DND-41 (cell line): ENCODE measurements at regions not wholly inside any gene's neighbourhood (a gene's known extent, or its start where the extent isn't known, plus 50 kb on each side); places are given as distances from the start of the nearest gene placed in this dataset.

Source experiments
- ATAC-seq: fragments of 200-7000 bp; cut with Tn5 transposase; 3 replicates; pipeline ENCODE4 v1.9.1; 2021; ENCODE audit warnings: low read depth; ENCODE audit not compliant: insufficient read depth
- DNase-seq: peaks from one replicate; pipeline ENCODE4 v3.0.0-alpha.2; 2020
- H2AFZ ChIP-seq: 2 replicates; pipeline ENCODE4 v1.6.0; 2012; ENCODE audit warnings: low read depth, low read length
- H3K27ac ChIP-seq: 2 replicates; pipeline ENCODE4 v1.5.1; 2012; ENCODE audit warnings: low read length, inconsistent platforms
- H3K27me3 ChIP-seq: fragments of 200-600 bp; sonication (generic); 2 replicates; pipeline ENCODE4 v1.6.0; 2012; ENCODE audit warnings: low read length, mild to moderate bottlenecking, inconsistent platforms; ENCODE audit not compliant: insufficient read depth, poor library complexity
- H3K36me3 ChIP-seq: 2 replicates; pipeline ENCODE4 v1.5.1; 2012; ENCODE audit warnings: low read length, inconsistent platforms; ENCODE audit not compliant: insufficient read depth
- H3K4me1 ChIP-seq: 2 replicates; pipeline ENCODE4 v1.5.1; 2012; ENCODE audit warnings: mild to moderate bottlenecking, low read length; ENCODE audit not compliant: insufficient read depth
- H3K4me2 ChIP-seq: 2 replicates; pipeline ENCODE4 v1.6.0; 2012; ENCODE audit warnings: mild to moderate bottlenecking, moderate library complexity, low read length, inconsistent platforms; ENCODE audit not compliant: insufficient read depth
- H3K4me3 ChIP-seq, 2 experiments: fragments of 200-600 bp in 1 of 2; shearing (Covaris generic) in 1 of 2; 2 replicates each; pipeline ENCODE4 v1.5.1; 2012 to 2016; ENCODE audit warnings: inconsistent platforms in 2 of 2, low read length in 2 of 2, mild to moderate bottlenecking in 2 of 2, low read depth in 1 of 2, moderate library complexity in 1 of 2
- H3K79me2 ChIP-seq: 2 replicates; pipeline ENCODE4 v1.6.0; 2012; ENCODE audit warnings: low read length, inconsistent platforms; ENCODE audit not compliant: insufficient read depth
- H3K9ac ChIP-seq: 2 replicates; pipeline ENCODE4 v1.6.0; 2012; ENCODE audit warnings: low read depth, mild to moderate bottlenecking, inconsistent platforms, low read length, moderate library complexity
- H3K9me3 ChIP-seq: 2 replicates; pipeline ENCODE4 v1.5.1; 2012; ENCODE audit warnings: low read length, moderate library complexity, mild to moderate bottlenecking, inconsistent platforms; ENCODE audit not compliant: insufficient read depth, severe bottlenecking
- H4K20me1 ChIP-seq: 2 replicates; pipeline ENCODE4 v1.6.0; 2012; ENCODE audit warnings: low read length; ENCODE audit not compliant: insufficient read depth
- EZH2 ChIP-seq: IDR thresholded peaks from 3 replicates; pipeline ENCODE4 v1.6.1; 2012; ENCODE audit warnings: borderline replicate concordance, low read depth, mild to moderate bottlenecking, moderate library complexity, low read length, inconsistent platforms; ENCODE audit not compliant: severe bottlenecking
- TF ChIP-seq, protein P1 (sequence below): IDR thresholded peaks from 2 replicates; pipeline ENCODE4 v1.5.1; 2012; ENCODE audit warnings: borderline replicate concordance, low read length, moderate library complexity, mild to moderate bottlenecking; ENCODE audit not compliant: poor library complexity, severe bottlenecking; ENCODE audit errors: extremely low read depth

DNA sequence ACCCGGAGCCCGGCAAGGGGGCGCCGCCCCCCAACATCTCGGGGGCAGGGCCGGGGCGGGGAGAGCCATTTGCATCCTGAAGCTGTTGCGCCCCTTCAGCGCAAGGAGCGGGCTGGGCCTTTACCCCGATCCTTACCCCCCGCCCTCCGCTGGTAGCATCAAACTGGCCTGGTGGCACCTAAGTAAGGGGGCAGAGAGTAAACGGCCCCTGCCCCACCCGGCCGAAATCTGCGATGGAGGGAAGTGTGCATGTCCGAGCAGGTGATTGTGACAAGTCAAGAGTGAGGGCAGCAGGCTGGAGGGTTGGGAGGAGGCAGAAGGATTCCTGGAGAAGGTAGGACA, 101.2 kb downstream of the ESM1 start:
- Histone ChIP-seq H4K20me1 (no peaks in the 10 kb centered on the region), H3K9ac (no peak overlapping the region), H3K27ac (no peak overlapping the region), H3K4me1 (no peaks in the 10 kb centered on the region), H3K4me2 (no peak overlapping the region), H3K4me3 (no peak overlapping the region), H3K27me3 (no peaks in the 10 kb centered on the region), H2AFZ (no peak overlapping the region), H3K36me3 (no peaks in the 10 kb centered on the region), H3K9me3 (no peaks in the 10 kb centered on the region), H3K79me2 (no peaks in the 10 kb centered on the region)
- DNase-seq: no peak
- ATAC-seq: no peak
- TF ChIP-seq, protein P1, sequence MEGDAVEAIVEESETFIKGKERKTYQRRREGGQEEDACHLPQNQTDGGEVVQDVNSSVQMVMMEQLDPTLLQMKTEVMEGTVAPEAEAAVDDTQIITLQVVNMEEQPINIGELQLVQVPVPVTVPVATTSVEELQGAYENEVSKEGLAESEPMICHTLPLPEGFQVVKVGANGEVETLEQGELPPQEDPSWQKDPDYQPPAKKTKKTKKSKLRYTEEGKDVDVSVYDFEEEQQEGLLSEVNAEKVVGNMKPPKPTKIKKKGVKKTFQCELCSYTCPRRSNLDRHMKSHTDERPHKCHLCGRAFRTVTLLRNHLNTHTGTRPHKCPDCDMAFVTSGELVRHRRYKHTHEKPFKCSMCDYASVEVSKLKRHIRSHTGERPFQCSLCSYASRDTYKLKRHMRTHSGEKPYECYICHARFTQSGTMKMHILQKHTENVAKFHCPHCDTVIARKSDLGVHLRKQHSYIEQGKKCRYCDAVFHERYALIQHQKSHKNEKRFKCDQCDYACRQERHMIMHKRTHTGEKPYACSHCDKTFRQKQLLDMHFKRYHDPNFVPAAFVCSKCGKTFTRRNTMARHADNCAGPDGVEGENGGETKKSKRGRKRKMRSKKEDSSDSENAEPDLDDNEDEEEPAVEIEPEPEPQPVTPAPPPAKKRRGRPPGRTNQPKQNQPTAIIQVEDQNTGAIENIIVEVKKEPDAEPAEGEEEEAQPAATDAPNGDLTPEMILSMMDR: no peak
- no peak for TF ChIP-seq EZH2

DNA sequence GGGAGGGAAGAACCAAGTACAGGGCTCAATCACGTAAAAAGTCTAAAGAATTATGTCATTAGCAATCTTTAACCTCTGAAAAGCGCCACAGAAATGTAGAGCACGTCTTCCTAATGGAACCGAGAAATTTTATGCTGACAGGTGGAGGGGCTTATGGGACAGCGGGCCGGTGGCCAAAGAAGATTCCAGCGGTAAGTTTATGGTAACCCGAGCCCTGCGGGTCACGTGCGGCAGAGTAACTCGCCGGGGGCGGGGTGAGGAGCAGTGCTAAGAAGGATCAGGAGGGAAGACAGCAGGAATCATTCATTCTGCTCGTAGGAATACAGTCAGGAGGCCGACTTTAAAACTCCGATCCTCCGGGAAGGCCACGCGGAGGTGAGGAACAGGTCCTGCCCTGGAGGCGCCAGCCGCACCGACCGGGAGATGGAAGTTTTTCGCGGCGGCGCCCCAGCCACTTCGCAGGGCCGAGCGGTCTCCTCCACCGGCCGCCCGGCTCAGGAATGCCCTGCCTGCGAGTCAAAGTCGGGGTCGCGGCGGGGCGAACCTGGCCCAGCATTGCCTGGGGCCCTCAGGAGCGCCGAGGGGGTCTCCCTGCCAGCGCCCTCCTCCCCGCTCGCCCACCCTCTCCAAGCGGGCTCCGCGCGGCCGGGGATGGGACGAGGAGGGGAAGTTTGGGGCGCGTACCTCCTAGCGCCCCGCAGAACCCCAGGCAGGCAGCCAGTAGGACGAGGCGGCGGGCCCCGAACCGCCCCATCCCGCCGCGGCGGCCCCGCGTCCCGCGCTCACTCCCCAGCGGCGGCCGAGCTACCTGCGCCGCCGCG, 101.8 kb downstream of the ESM1 start:
- H3K79me2 ChIP-seq: no peaks in the 10 kb centered on the region
- no peaks in the 10 kb centered on the region for H3K9me3 ChIP-seq
- H4K20me1 ChIP-seq: no peaks in the 10 kb centered on the region
- no peak overlapping the region for H3K9ac ChIP-seq
- H3K4me3 ChIP-seq: no peak overlapping the region
- no peak for ATAC-seq
- H2AFZ ChIP-seq: no peak overlapping the region
- H3K36me3 ChIP-seq: no peaks in the 10 kb centered on the region
- H3K4me2 ChIP-seq: no peak overlapping the region
- H3K27ac ChIP-seq: no peak overlapping the region
- no peak for DNase-seq
- no peaks in the 10 kb centered on the region for H3K4me1 ChIP-seq
- no peaks in the 10 kb centered on the region for H3K27me3 ChIP-seq
- no peak for TF ChIP-seq EZH2
- TF ChIP-seq, protein P1: no peak

DNA sequence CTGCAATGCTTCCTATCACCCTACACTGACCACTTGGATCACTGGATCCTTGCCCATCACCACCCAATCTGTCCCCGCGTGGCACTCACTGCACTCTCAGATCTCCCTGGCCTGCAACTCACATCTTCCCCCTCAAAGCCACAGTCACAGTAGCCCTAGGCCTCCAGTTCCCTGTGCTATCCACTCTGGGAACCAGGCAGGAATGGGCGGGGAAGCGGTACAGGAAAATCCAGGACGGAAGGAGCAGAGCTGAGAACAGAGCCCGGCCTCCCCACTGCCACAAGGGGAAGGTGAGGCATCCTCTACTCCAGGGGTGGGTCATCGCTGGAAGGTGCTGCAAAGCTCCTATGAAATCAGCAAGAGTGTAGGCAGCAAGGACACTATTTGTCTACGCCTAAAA, 102.6 kb downstream of the ESM1 start:
- Histone ChIP-seq H3K4me3 (no peak overlapping the region), H3K4me1 (no peaks in the 10 kb centered on the region), H3K4me2 (no peak overlapping the region), H3K9me3 (no peaks in the 10 kb centered on the region), H3K9ac (no peak overlapping the region), H3K79me2 (no peaks in the 10 kb centered on the region), H2AFZ (no peak overlapping the region), H4K20me1 (no peaks in the 10 kb centered on the region), H3K27ac (no peak overlapping the region), H3K27me3 (peaks cover 3% of the 10 kb centered on the region), H3K36me3 (no peaks in the 10 kb centered on the region)
- DNase-seq (no peak), ATAC-seq (no peak)
- no peak for TF ChIP-seq EZH2
- TF ChIP-seq, protein P1: no peak

DNA sequence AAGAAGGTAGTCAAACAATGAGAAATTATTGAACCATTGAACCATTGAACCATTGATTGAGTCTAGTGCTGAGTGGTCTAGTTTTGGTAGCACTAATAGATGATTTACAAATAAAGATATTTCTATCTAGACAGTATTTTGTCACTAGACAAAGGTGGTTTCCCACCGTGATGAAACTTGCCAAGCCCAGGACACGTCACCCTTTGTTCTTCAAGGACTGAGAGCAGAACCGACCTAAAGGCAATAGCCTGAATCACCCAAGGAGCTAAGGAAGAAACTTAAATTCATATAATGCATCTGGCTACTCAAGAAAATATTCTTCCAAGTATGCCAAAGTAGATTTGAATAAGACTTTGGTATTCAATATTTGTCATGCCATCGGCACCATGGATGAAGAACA, 103.3 kb downstream of the ESM1 start:
- no peak for DNase-seq
- H3K4me3 ChIP-seq: no peak overlapping the region
- H3K79me2 ChIP-seq: no peaks in the 10 kb centered on the region
- H3K4me2 ChIP-seq: no peak overlapping the region
- H3K9me3 ChIP-seq: no peaks in the 10 kb centered on the region
- no peak for TF ChIP-seq EZH2
- TF ChIP-seq, protein P1: no peak
- no peaks in the 10 kb centered on the region for H3K36me3 ChIP-seq
- no peaks in the 10 kb centered on the region for H4K20me1 ChIP-seq
- H3K4me1 ChIP-seq: no peaks in the 10 kb centered on the region
- H2AFZ ChIP-seq: no peak overlapping the region
- no peak for ATAC-seq
- no peak overlapping the region for H3K9ac ChIP-seq
- peaks cover 5% of the 10 kb centered on the region for H3K27me3 ChIP-seq
- H3K27ac ChIP-seq: no peak overlapping the region
